ENCODE measurements at regions not wholly inside any gene's neighbourhood (a gene's known extent, or its start where the extent isn't known, plus 50 kb on each side); places are given as distances from the start of the nearest gene placed in this dataset.
"Not testable (repeated sequence)": the region's sequence is repeated elsewhere in the genome, so short reads cannot be mapped to it uniquely, and the experiment has no call there.

DNA sequence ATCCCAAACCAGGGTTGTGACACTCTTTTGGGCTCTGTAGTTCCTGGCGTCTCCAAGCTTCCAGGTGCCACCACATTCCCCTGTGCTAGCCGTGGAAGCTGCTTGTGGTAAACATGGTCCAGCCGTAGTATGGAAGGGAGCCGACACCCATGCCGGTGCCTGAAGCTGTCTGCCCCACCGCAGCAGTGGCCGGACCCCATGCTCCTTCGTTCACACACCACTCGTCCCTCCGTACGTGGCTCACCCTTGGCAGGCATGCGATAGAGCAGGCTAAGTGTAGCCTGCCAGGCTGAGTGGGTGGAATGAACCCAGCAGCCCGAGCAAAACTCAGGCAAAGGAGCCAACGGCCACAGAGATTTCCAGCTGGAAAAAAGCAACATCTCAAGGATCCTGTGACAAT lies 2030.4 kb downstream of the EFNA5 start:
- Histone ChIP-seq H3K9me3 (no peaks in the 10 kb centered on the region), H3K4me1 (no peaks in the 10 kb centered on the region), H3K4me3 (no peak overlapping the region), H3K36me3 (no peaks in the 10 kb centered on the region), H3K4me2 (no peak overlapping the region), H4K20me1 (no peaks in the 10 kb centered on the region), H3K27me3 (no peaks in the 10 kb centered on the region), H3K9ac (no peak overlapping the region), H3K27ac (no peak overlapping the region)
- TF ChIP-seq Cebpa-rat (IDR thresholded peaks at IDR 0.05): no peak

DNA sequence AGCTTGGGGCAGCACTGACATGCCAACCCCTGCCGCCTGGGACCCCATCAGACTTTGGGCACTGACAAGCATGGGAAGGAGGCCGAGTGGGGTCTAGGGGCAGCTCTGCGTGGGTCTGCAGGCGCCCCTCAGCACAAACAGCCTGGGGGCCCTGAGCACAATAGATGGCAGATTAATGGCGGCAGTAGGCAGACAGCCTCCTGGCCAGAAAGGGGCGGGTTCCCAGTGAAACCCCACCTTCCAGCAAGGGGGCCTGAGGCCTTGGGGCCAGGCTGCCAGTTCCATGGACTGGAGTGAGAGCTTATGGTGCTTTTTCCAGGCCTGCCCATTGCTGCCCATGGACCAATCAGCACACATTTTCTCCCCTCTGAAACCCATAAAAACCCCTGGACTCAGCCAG lies 2031.2 kb downstream of the EFNA5 start:
- H3K27ac ChIP-seq: no peak overlapping the region
- no peaks in the 10 kb centered on the region for H3K36me3 ChIP-seq
- H3K9ac ChIP-seq: no peak overlapping the region
- H3K27me3 ChIP-seq: no peaks in the 10 kb centered on the region
- H3K4me1 ChIP-seq: no peaks in the 10 kb centered on the region
- no peak for TF ChIP-seq Cebpa-rat (IDR thresholded peaks at IDR 0.05)
- no peak overlapping the region for H3K4me2 ChIP-seq
- H3K4me3 ChIP-seq: no peak overlapping the region
- H3K9me3 ChIP-seq: no peaks in the 10 kb centered on the region
- H4K20me1 ChIP-seq: no peaks in the 10 kb centered on the region

DNA sequence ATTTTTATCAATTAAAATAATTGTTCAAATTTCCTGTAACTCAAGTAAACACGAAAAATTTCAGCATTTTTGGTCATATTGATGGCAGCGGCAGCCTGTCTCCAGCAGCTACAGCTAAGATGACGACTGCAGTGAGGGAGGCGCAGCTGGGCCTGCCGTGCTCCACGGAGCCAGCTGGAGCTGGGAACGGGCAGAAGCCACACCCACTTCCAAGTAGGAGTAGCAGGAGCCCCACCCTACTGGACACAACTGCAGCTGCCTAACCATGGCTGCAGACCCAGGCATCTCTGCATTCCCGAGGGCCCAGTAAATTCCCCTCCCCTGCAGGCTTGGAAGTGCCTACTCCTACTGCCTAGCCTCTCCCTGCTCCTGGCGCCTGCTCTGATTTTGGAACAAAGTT lies 2031.7 kb downstream of the EFNA5 start:
- no peak overlapping the region for H3K4me3 ChIP-seq
- H4K20me1 ChIP-seq: no peaks in the 10 kb centered on the region
- no peaks in the 10 kb centered on the region for H3K9me3 ChIP-seq
- no peak overlapping the region for H3K27ac ChIP-seq
- no peaks in the 10 kb centered on the region for H3K27me3 ChIP-seq
- TF ChIP-seq Cebpa-rat (IDR thresholded peaks at IDR 0.05): no peak
- no peaks in the 10 kb centered on the region for H3K4me1 ChIP-seq
- H3K4me2 ChIP-seq: no peak overlapping the region
- no peaks in the 10 kb centered on the region for H3K36me3 ChIP-seq
- no peak overlapping the region for H3K9ac ChIP-seq

DNA sequence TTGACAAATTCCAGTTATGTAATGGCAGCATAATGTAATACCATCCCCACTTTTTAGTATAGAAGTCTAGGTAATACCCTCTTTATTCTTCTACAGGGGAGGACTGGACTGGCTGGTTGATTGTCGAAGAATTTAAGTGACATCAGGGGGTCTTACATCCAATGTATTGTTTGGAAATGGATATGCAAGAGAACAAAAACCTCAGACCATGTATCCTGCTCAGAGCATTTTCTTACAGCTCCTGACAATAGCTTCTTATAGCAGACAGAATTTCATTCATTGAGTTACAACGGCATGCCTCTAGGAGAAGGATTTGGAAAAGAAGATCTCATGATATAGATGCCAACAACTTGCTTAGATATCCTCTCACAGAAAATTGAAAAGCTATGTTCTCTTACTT lies 2032.3 kb downstream of the EFNA5 start:
- Histone ChIP-seq H4K20me1 (no peaks in the 10 kb centered on the region), H3K4me2 (no peak overlapping the region), H3K36me3 (no peaks in the 10 kb centered on the region), H3K27ac (no peak overlapping the region), H3K9me3 (no peaks in the 10 kb centered on the region), H3K9ac (no peak overlapping the region), H3K27me3 (no peaks in the 10 kb centered on the region), H3K4me1 (no peaks in the 10 kb centered on the region), H3K4me3 (no peak overlapping the region)
- no peak for TF ChIP-seq Cebpa-rat (IDR thresholded peaks at IDR 0.05)

DNA sequence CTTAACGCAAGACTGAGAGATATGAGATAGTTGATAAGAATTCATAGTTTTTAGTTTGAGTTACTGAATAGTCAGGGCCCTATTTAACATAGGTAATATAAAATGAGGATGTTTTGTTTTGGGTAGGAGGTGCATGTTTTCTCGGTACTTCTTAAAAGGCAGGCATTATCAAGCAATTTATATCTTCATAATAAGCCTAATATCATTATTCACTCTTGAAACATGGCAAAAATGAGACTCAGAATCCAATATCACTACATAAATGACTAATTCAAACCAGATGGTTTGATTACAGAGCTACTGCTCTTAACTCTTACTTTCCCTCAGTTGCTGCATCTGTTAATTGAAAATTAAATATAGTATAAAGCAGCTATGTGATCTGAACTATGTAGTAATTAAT lies 2038.7 kb downstream of the EFNA5 start:
- Histone ChIP-seq H3K4me2 (no peak overlapping the region), H3K27me3 (no peaks in the 10 kb centered on the region), H3K4me1 (no peaks in the 10 kb centered on the region), H4K20me1 (no peaks in the 10 kb centered on the region), H3K9ac (no peak overlapping the region), H3K27ac (no peak overlapping the region), H3K9me3 (no peaks in the 10 kb centered on the region), H3K4me3 (no peak overlapping the region), H3K36me3 (no peaks in the 10 kb centered on the region)
- TF ChIP-seq Cebpa-rat (IDR thresholded peaks at IDR 0.05): no peak

DNA sequence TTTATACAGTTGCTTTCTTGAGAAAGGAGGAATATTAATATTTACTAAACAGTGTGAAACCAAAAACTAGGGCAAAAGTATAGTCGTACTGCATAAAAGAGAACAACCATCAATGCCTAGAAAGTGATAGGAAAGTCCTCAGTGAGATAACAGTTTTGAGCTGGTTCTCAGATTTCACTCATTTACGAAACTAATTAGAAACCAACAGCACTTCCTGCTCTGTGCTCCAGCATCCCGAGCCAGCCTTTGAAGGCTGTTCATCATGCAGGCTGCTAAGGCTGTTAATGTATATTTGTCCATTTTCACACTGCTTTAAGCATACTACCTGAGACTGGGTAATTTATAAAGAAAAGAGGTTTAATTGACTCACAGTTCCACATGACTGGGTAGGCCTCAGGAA lies 2039.9 kb downstream of the EFNA5 start:
- Histone ChIP-seq H3K36me3 (no peaks in the 10 kb centered on the region), H3K4me1 (no peaks in the 10 kb centered on the region), H4K20me1 (no peaks in the 10 kb centered on the region), H3K4me2 (no peak overlapping the region), H3K4me3 (no peak overlapping the region), H3K27me3 (no peaks in the 10 kb centered on the region), H3K27ac (no peak overlapping the region), H3K9me3 (no peaks in the 10 kb centered on the region), H3K9ac (no peak overlapping the region)
- TF ChIP-seq Cebpa-rat (IDR thresholded peaks at IDR 0.05): no peak

DNA sequence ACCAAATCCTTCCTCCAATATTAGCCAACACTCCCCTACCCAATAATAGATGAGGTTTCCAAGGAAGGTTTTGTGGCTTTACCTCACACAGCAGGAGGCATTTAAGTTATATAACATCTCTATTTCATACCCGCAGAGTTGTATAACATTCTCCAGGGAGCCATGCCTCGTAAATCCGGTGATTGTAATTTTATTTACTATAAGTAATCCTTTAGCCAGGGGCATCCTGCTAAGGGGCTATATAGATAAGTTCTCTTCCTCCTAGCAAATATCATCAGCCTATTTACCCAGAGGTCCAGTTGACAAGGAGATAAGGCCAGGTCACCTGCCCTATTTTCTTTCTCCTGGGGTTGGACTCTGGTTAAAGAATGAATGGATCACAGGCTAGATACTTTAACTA lies 2051.0 kb downstream of the EFNA5 start:
- no peak overlapping the region for H3K9ac ChIP-seq
- no peak for TF ChIP-seq Cebpa-rat (IDR thresholded peaks at IDR 0.05)

DNA sequence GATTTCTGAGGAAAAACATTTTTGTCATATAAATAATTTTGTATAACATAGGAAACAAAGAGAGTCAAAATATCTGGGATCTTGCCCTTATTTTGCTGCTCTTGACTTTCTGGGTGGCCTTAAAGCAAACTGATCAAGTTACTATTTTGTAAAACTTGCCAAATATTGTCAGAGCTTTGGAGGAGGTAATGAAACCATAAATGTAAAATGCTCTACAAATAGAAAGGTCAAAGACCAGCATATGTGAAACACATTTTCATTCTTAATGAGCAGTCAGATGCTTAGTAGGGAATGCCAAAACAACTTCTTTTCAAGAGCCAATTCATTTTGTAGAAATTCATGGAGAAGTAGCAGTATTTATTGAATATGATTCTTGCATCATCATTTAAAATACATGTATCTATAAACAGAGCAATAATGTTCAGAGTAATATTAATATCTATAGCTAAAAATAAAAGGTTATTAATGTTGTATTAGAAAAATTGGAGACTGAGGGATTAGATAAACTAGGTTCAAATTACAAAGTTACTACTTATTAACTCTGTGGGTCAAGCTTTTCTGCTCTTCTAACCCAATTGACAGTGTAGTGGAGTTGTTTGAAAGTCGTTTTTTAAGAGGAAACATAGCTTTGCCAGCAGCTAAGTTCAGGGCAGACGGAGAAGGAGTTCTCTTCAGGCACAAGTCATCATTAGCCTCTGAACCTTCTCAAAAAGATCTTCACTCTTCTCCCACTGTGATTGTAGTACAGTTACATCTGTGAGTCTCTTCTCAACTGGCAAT lies 2053.1 kb downstream of the EFNA5 start:
- Histone ChIP-seq H3K4me2 (no peak overlapping the region), H3K9ac (no peak overlapping the region), H3K4me3 (no peak overlapping the region), H3K27ac (no peak overlapping the region), H3K9me3 (no peaks in the 10 kb centered on the region), H3K27me3 (no peaks in the 10 kb centered on the region), H4K20me1 (no peaks in the 10 kb centered on the region), H3K36me3 (no peaks in the 10 kb centered on the region), H3K4me1 (no peaks in the 10 kb centered on the region)
- TF ChIP-seq Cebpa-rat (IDR thresholded peaks at IDR 0.05): no peak

More for the DNA sequence above, 2051.0 kb downstream of the EFNA5 start:
- no peaks in the 10 kb centered on the region for H3K27me3 ChIP-seq
- no peak overlapping the region for H3K4me2 ChIP-seq
- no peaks in the 10 kb centered on the region for H4K20me1 ChIP-seq
- no peak overlapping the region for H3K4me3 ChIP-seq
- H3K4me1 ChIP-seq: no peaks in the 10 kb centered on the region
- no peaks in the 10 kb centered on the region for H3K36me3 ChIP-seq
- H3K9me3 ChIP-seq: no peaks in the 10 kb centered on the region
- no peak overlapping the region for H3K27ac ChIP-seq

DNA sequence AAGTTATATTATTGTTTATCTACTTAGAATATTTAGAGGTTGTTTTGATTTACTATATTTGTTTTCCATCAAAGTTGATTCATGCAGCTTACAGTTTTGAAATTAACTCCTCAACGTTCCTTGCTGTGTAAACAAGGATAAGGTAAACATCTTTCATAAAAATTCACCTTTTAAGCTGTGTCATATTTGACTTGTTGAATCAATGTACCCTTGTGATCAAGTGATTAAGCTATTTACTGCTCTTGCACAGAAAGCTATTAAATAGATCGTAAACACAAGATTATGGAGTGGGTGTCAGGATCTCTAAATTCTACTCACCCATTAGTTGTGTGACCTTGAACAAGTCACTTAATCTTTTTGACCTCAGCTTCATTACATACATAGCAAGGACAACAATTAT lies 2054.0 kb upstream of the NUDT12 start:
- TF ChIP-seq Cebpa-rat (IDR thresholded peaks at IDR 0.05): no peak
- Histone ChIP-seq H3K9ac (no peak overlapping the region), H3K9me3 (no peaks in the 10 kb centered on the region), H3K4me1 (no peaks in the 10 kb centered on the region), H3K27me3 (no peaks in the 10 kb centered on the region), H3K36me3 (no peaks in the 10 kb centered on the region), H3K27ac (no peak overlapping the region), H4K20me1 (no peaks in the 10 kb centered on the region), H3K4me2 (no peak overlapping the region), H3K4me3 (no peak overlapping the region)

DNA sequence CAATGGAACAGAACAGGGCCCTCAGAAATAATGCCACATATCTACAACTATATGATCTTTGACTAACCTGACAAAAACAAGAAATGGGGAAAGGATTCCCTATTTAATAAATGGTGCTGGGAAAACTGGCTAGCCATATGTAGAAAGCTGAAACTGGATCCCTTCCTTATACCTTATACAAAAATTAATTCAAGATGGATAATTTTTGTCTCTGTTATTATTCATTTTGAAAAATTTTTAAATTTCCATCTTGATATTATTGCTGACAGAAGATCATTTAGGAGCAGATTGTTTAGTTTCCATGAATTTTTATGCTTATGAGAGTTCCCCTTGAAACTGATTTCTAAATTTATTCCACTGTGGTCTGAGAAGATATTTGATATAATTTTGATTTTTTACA lies 2039.8 kb upstream of the NUDT12 start:
- H3K27ac ChIP-seq, H3K4me1 ChIP-seq, H3K27me3 ChIP-seq, H3K36me3 ChIP-seq, H3K9me3 ChIP-seq, H4K20me1 ChIP-seq, H3K4me2 ChIP-seq, H3K4me3 ChIP-seq, H3K9ac ChIP-seq: not testable (repeated sequence)
